22Rv1 (cell line): ENCODE measurements at regions not wholly inside any gene's neighbourhood (a gene's known extent, or its start where the extent isn't known, plus 50 kb on each side); places are given as distances from the start of the nearest gene placed in this dataset.

ENCODE experiments used
- ZFX ChIP-seq: fragments of 450-650 bp; IDR thresholded peaks from 2 replicates; pipeline ENCODE4 v1.6.1; 2017; ENCODE audit warnings: antibody characterized with exemption, borderline replicate concordance
- TF ChIP-seq, protein P1 (sequence below): fragments of 450-650 bp; IDR thresholded peaks from 2 replicates; pipeline ENCODE4 v1.5.1; 2017; ENCODE audit warnings: mild to moderate bottlenecking

DNA sequence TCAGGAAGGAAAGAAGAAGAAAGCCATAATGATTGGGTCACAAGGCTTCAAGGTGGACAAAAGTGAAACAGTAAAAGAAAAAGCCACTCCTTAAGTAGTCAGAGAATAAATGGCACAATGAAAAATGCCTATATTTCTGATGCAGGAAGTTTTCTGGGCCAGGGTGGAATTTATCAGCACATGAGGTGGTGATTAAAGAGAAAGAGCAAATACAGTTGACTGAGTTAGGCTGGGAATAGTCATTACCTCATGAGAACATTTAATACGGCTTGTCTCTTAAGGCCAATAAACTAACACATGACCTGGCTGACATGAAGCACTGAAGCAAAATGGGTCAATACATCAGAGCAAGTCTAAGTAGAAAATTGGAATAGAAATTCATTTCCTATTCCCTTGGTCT lies 499.7 kb downstream of the TMTC2 start:
- no peak for TF ChIP-seq ZFX
- TF ChIP-seq, protein P1, sequence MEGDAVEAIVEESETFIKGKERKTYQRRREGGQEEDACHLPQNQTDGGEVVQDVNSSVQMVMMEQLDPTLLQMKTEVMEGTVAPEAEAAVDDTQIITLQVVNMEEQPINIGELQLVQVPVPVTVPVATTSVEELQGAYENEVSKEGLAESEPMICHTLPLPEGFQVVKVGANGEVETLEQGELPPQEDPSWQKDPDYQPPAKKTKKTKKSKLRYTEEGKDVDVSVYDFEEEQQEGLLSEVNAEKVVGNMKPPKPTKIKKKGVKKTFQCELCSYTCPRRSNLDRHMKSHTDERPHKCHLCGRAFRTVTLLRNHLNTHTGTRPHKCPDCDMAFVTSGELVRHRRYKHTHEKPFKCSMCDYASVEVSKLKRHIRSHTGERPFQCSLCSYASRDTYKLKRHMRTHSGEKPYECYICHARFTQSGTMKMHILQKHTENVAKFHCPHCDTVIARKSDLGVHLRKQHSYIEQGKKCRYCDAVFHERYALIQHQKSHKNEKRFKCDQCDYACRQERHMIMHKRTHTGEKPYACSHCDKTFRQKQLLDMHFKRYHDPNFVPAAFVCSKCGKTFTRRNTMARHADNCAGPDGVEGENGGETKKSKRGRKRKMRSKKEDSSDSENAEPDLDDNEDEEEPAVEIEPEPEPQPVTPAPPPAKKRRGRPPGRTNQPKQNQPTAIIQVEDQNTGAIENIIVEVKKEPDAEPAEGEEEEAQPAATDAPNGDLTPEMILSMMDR = no peak
